Vagina (tissue), 2 donors: ENCODE measurements at regions not wholly inside any gene's neighbourhood (a gene's known extent, or its start where the extent isn't known, plus 50 kb on each side); places are given as distances from the start of the nearest gene placed in this dataset.

Source experiments
- DNase-seq, 2 donors: peaks; one replicate each; pipeline ENCODE4 v3.0.0-alpha.2; 2017; ENCODE audit errors: extremely low spot score in 2 of 2
- H3K27ac ChIP-seq: fragments of 200-600 bp; sonication (generic); one replicate; pipeline ENCODE4 v1.5.1; 2019
- H3K27me3 ChIP-seq: fragments of 200-600 bp; sonication (generic); one replicate; pipeline ENCODE4 v1.5.1; 2019
- H3K36me3 ChIP-seq, 2 donors: fragments of 200-600 bp; sonication (generic); one replicate each; pipeline ENCODE4 v1.5.1; 2017 to 2019
- H3K4me1 ChIP-seq: fragments of 200-600 bp; sonication (generic); one replicate; pipeline ENCODE4 v1.5.1; 2019
- H3K4me3 ChIP-seq, 2 donors: fragments of 200-600 bp; sonication (generic); 1 replicate in 1 of 2; 2 replicates in 1 of 2; pipeline ENCODE4 v1.5.1; 2016 to 2019
- H3K9me3 ChIP-seq: fragments of 200-600 bp; sonication (generic); one replicate; pipeline ENCODE4 v1.5.1; 2019
- CTCF ChIP-seq, 3 experiments: fragments of 450-650 bp in 2 of 3; fragments of 200-600 bp in 1 of 3; sonication (generic) in 1 of 3; IDR thresholded peaks; one replicate each; pipeline ENCODE4 v1.5.1; 2017 to 2019; ENCODE audit warnings: antibody characterized with exemption in 3 of 3, mild to moderate bottlenecking in 2 of 3, moderate library complexity in 2 of 3
- POLR2A ChIP-seq, 2 donors: fragments of 450-650 bp; IDR thresholded peaks; one replicate each; pipeline ENCODE4 v1.6.1; 2017; ENCODE audit warnings: antibody characterized with exemption in 2 of 2, mild to moderate bottlenecking in 2 of 2, moderate library complexity in 2 of 2
- POLR2AphosphoS5 ChIP-seq, 2 donors: sonication (generic); formaldehyde crosslinking; IDR thresholded peaks; one replicate each; pipeline ENCODE4 v1.9.0; 2017; ENCODE audit warnings: antibody characterized with exemption in 2 of 2, mild to moderate bottlenecking in 2 of 2, low read depth in 1 of 2; ENCODE audit not compliant: insufficient read depth in 1 of 2
- intact Hi-C: fragments of 100-400 bp; cut with DNase I; formaldehyde crosslinking; loops from one replicate; pipeline ENCODE4 v1.15.1; 2023

- DNase-seq: no peak
- intact Hi-C loops: no loop called here
- H3K27me3 ChIP-seq: no peaks in the 10 kb centered on the region
- H3K9me3 ChIP-seq: no peaks in the 10 kb centered on the region
- H3K27ac ChIP-seq: no peak overlapping the region
- H3K36me3 ChIP-seq: no peaks in the 10 kb centered on the region
- no peaks in the 10 kb centered on the region for H3K4me1 ChIP-seq
- no peak for TF ChIP-seq POLR2AphosphoS5 (IDR thresholded peaks at IDR 0.05; ENCODE audit: insufficient read depth in 1 of 2, low read depth in 1 of 2)
- TF ChIP-seq POLR2A (IDR thresholded peaks at IDR 0.05): no peak
- no peak for TF ChIP-seq CTCF (IDR thresholded peaks at IDR 0.05)
- no peak overlapping the region for H3K4me3 ChIP-seq
Measured at GRCh38 chr19:16012552-16012951, 63.7 kb upstream of the TPM4 start.

GRCh38 chr19:16013181-16013850, 63.0 kb upstream of the TPM4 start:
- Histone ChIP-seq H3K27ac (no peak overlapping the region), H3K4me3 (no peak overlapping the region), H3K9me3 (no peaks in the 10 kb centered on the region), H3K36me3 (no peaks in the 10 kb centered on the region), H3K27me3 (no peaks in the 10 kb centered on the region), H3K4me1 (no peaks in the 10 kb centered on the region)
- TF ChIP-seq POLR2A (IDR thresholded peaks at IDR 0.05): no peak
- no peak for TF ChIP-seq CTCF (IDR thresholded peaks at IDR 0.05)
- TF ChIP-seq POLR2AphosphoS5 (IDR thresholded peaks at IDR 0.05; ENCODE audit: insufficient read depth in 1 of 2, low read depth in 1 of 2): no peak
- DNase-seq: peak in 1 of 2 donors; percentile 89
- intact Hi-C loops: no loop called here

- TF ChIP-seq POLR2AphosphoS5 (IDR thresholded peaks at IDR 0.05; ENCODE audit: insufficient read depth in 1 of 2, low read depth in 1 of 2): no peak
- TF ChIP-seq POLR2A (IDR thresholded peaks at IDR 0.05): no peak
- TF ChIP-seq CTCF (IDR thresholded peaks at IDR 0.05): no peak
- H3K27ac ChIP-seq: no peak overlapping the region
- H3K36me3 ChIP-seq: no peaks in the 10 kb centered on the region
- H3K9me3 ChIP-seq: no peaks in the 10 kb centered on the region
- H3K4me1 ChIP-seq: no peaks in the 10 kb centered on the region
- intact Hi-C loops: no loop called here
- no peak for DNase-seq
- H3K4me3 ChIP-seq: no peak overlapping the region
- H3K27me3 ChIP-seq: no peaks in the 10 kb centered on the region
Measured at GRCh38 chr19:16013851-16014840, 62.1 kb upstream of the TPM4 start.

- no peak for TF ChIP-seq CTCF (IDR thresholded peaks at IDR 0.05)
- TF ChIP-seq POLR2AphosphoS5 (IDR thresholded peaks at IDR 0.05; ENCODE audit: insufficient read depth in 1 of 2, low read depth in 1 of 2): no peak
- no peak for TF ChIP-seq POLR2A (IDR thresholded peaks at IDR 0.05)
- H3K27ac ChIP-seq: no peak overlapping the region
- no peaks in the 10 kb centered on the region for H3K4me1 ChIP-seq
- intact Hi-C loops: no loop called here
- H3K9me3 ChIP-seq: no peaks in the 10 kb centered on the region
- H3K27me3 ChIP-seq: no peaks in the 10 kb centered on the region
- H3K36me3 ChIP-seq: no peaks in the 10 kb centered on the region
- H3K4me3 ChIP-seq: no peak overlapping the region
- no peak for DNase-seq
Measured at GRCh38 chr19:16014923-16015804, 61.1 kb upstream of the TPM4 start.
